ENCODE measurements at regions not wholly inside any gene's neighbourhood (a gene's known extent, or its start where the extent isn't known, plus 50 kb on each side); places are given as distances from the start of the nearest gene placed in this dataset.

DNA sequence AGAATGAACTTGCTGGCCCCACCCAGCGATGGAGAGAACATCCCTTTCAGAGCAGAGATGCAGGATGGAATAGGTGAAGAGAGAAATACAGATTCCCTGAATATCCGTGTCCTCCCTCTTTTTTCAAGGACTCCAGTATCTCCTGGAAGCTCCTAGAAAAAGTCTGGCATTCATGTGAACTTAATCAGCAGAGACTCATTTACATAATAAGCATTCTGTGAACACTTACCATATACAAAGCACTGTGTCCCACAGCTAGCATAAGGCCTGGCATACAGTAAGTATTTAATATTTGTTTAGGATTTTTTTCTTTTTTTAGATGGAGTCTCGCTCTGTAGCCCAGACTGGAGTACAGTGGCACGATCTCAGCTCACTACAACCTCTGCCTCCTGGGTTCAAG, 208.5 kb upstream of the RPL38 start:
- no peak for DNase-seq (ENCODE audit: low spot score)
- TF ChIP-seq CTCF (IDR thresholded peaks at IDR 0.05): no peak
- ATAC-seq (ENCODE audit: low FRiP score): no peak

- ATAC-seq (ENCODE audit: low FRiP score): no peak
- no peak for TF ChIP-seq CTCF (IDR thresholded peaks at IDR 0.05)
- no peak for DNase-seq (ENCODE audit: low spot score)
These were observed 206.4 kb upstream of the RPL38 start for GRCh38 chr17:73997059-73997458.

DNA sequence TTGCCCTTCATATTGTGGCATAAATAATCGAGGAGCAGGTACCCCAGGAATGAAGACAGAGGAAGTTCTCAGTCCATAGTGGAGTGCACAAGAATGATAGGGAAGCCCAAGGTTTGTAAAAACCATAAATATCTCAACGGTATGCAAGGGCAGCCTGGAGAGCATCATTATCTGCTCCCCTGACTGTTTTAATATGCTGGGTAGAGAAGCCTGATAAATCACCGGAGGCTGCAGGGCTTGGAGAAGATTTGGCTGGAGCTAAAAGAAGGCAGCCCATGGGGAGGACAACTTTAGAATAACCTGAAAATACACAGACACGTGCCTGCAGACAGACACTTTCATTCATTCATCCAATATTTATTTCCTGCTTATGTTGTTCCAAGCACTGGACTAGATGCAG, 205.2 kb upstream of the RPL38 start:
- TF ChIP-seq CTCF (IDR thresholded peaks at IDR 0.05): no peak
- DNase-seq (ENCODE audit: low spot score): no peak
- ATAC-seq (ENCODE audit: low FRiP score): no peak

- peak; percentile 48 for ATAC-seq (ENCODE audit: low FRiP score)
- DNase-seq (ENCODE audit: low spot score): no peak
- no peak for TF ChIP-seq CTCF (IDR thresholded peaks at IDR 0.05)
These were observed 204.5 kb upstream of the RPL38 start for GRCh38 chr17:73998653-73999645.

GRCh38 chr17:74001145-74001544, 202.3 kb upstream of the RPL38 start:
- no peak for ATAC-seq (ENCODE audit: low FRiP score)
- no peak for TF ChIP-seq CTCF (IDR thresholded peaks at IDR 0.05)
- no peak for DNase-seq (ENCODE audit: low spot score)

DNA sequence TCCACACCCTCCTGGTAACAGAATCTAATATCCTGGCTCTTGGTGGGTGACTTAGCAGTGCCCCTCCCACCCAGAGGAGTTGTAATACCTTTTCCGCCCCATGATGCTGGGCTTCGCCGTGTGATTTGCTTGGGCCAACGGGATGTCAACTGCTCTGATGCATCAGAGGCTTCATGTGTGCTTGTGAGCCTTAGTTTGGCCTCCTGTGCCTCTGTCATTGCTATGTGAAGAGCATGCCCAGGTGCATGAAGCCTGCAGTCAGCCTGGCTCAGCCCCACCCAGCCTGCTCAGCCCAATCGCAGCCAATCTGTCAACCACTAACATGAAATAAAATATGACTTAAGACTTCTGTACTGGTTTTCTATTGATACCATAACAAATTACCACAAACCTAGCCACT, 201.2 kb upstream of the RPL38 start:
- TF ChIP-seq CTCF (IDR thresholded peaks at IDR 0.05): no peak
- DNase-seq (ENCODE audit: low spot score): no peak
- ATAC-seq (ENCODE audit: low FRiP score): no peak

- no peak for ATAC-seq (ENCODE audit: low FRiP score)
These were observed 199.4 kb upstream of the RPL38 start for GRCh38 chr17:74004056-74004455.

More at GRCh38 chr17:74004056-74004455, 199.4 kb upstream of the RPL38 start:
- no peak for TF ChIP-seq CTCF (IDR thresholded peaks at IDR 0.05)
- DNase-seq (ENCODE audit: low spot score): no peak

All from omental fat pad (tissue), 3 donors.